ENCODE measurements at regions not wholly inside any gene's neighbourhood (a gene's known extent, or its start where the extent isn't known, plus 50 kb on each side); places are given as distances from the start of the nearest gene placed in this dataset.

DNA sequence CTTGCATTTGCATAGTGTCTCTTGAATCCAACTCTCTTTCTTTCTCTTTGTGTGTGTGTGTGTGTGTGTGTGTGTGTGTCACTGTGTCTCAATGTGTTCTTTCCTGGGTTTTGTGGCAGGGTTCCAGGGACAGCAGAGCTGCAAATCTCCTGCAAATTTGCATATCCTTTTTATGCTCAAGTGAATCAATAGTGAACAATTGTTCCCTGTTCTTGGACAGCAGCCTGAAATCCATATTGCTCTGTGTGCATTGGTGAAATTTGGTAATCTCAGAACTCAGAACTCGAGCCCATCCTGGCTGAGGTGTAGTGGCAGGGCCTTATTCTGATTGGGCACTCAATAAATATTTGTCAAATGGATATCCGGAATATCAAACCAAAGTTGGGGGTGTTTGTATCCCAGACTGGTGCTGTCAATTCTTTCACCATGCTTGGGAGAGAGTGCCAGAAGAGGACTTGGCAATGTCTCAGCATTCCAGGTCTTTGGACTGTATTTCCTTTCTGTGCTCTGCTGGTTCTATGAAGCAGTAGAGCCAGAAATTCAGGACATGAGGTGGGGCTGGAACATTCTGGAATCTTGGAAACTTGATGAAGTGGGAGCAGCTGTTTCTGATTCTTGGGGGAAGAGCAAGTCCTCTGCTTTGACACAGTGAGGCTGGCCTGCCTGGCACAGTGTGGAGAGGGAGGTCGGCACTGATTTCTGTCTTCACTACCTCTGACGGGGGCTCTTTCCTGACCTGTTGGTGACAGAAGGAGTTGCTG lies 380.6 kb upstream of the C2CD4B start:
- H3K36me3 Mint-ChIP-seq (ENCODE audit: insufficient read depth, unreplicated experiment) = no peaks in the 10 kb centered on the region
- BruUV-seq (replicated peaks) = no TSS peak
- peaks cover 17% of the 10 kb centered on the region for H3K4me1 Mint-ChIP-seq (ENCODE audit: low read depth, unreplicated experiment)
- no peak overlapping the region for H3K4me3 Mint-ChIP-seq (ENCODE audit: low read depth, unreplicated experiment)
- no peaks in the 10 kb centered on the region for H3K27me3 Mint-ChIP-seq (ENCODE audit: unreplicated experiment)
- no peak overlapping the region for H3K27ac Mint-ChIP-seq (ENCODE audit: unreplicated experiment)
- H3K9me3 Mint-ChIP-seq (ENCODE audit: low read depth, unreplicated experiment) = no peaks in the 10 kb centered on the region
- DNase-seq = peak; percentile 69
- CTCF ChIA-PET = no interaction called here
- TF ChIP-seq, protein P1, sequence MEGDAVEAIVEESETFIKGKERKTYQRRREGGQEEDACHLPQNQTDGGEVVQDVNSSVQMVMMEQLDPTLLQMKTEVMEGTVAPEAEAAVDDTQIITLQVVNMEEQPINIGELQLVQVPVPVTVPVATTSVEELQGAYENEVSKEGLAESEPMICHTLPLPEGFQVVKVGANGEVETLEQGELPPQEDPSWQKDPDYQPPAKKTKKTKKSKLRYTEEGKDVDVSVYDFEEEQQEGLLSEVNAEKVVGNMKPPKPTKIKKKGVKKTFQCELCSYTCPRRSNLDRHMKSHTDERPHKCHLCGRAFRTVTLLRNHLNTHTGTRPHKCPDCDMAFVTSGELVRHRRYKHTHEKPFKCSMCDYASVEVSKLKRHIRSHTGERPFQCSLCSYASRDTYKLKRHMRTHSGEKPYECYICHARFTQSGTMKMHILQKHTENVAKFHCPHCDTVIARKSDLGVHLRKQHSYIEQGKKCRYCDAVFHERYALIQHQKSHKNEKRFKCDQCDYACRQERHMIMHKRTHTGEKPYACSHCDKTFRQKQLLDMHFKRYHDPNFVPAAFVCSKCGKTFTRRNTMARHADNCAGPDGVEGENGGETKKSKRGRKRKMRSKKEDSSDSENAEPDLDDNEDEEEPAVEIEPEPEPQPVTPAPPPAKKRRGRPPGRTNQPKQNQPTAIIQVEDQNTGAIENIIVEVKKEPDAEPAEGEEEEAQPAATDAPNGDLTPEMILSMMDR (IDR thresholded peaks at IDR 0.05; ENCODE audit: unreplicated experiment) = no peak
- intact Hi-C loops (cut with micrococcal nuclease; ENCODE audit: unreplicated experiment) = no loop called here

DNA sequence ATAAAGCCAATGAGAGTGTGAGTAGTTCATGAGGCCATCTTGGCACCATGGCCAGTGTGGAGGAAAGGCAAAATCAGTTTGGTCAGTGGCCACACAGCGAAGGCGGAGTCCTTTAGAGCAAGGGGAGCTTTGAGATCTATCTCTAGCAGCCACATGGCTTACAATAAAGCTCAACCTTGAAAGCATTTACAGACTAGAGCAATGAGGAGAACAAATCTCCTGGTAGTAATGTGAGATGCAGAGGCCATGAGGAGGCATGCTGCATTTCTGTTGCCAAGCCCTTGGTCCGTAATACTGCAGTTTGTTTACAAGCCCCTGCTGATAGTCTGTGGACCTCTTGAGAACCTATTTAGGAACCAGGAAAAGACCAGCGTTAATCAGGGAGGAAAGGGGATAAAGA lies 381.5 kb upstream of the C2CD4B start:
- no peak for DNase-seq
- H3K36me3 Mint-ChIP-seq (ENCODE audit: insufficient read depth, unreplicated experiment) = no peaks in the 10 kb centered on the region
- no peaks in the 10 kb centered on the region for H3K9me3 Mint-ChIP-seq (ENCODE audit: low read depth, unreplicated experiment)
- TF ChIP-seq, protein P1 (IDR thresholded peaks at IDR 0.05; ENCODE audit: unreplicated experiment) = no peak
- no peak overlapping the region for H3K27ac Mint-ChIP-seq (ENCODE audit: unreplicated experiment)
- no peak overlapping the region for H3K4me3 Mint-ChIP-seq (ENCODE audit: low read depth, unreplicated experiment)
- intact Hi-C loops (cut with micrococcal nuclease; ENCODE audit: unreplicated experiment) = no loop called here
- BruUV-seq (replicated peaks) = no TSS peak
- CTCF ChIA-PET = no interaction called here
- H3K27me3 Mint-ChIP-seq (ENCODE audit: unreplicated experiment) = no peaks in the 10 kb centered on the region
- peaks cover 17% of the 10 kb centered on the region for H3K4me1 Mint-ChIP-seq (ENCODE audit: low read depth, unreplicated experiment)

DNA sequence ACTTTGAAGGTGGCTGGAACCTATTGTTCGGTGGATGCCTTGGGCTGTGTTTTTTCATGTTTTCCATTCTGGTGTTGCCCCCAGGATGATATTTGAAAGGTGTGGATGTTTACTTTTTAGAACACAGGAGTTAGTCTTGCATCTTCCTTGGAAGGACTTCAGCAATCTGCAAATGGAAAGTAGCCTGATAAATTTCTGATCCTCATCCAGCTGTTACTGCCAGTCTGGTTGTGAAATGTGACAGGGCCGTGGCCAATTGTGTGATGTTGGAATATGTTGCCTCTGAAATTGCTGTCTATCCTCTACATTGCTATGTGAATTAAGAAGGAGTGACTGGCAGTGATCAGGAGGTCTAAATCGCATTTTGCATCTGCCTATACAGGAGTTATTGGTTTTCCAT lies 382.5 kb upstream of the C2CD4B start:
- intact Hi-C loops (cut with micrococcal nuclease; ENCODE audit: unreplicated experiment) = no loop called here
- Mint-ChIP-seq H3K4me1 (ENCODE audit: low read depth, unreplicated experiment) (peaks cover 17% of the 10 kb centered on the region), H3K9me3 (ENCODE audit: low read depth, unreplicated experiment) (no peaks in the 10 kb centered on the region), H3K4me3 (ENCODE audit: low read depth, unreplicated experiment) (no peak overlapping the region), H3K27ac (ENCODE audit: unreplicated experiment) (no peak overlapping the region), H3K27me3 (ENCODE audit: unreplicated experiment) (no peaks in the 10 kb centered on the region), H3K36me3 (ENCODE audit: insufficient read depth, unreplicated experiment) (no peaks in the 10 kb centered on the region)
- no TSS peak for BruUV-seq (replicated peaks)
- TF ChIP-seq, protein P1 (IDR thresholded peaks at IDR 0.05; ENCODE audit: unreplicated experiment) = no peak
- CTCF ChIA-PET = no interaction called here
- DNase-seq = no peak

DNA sequence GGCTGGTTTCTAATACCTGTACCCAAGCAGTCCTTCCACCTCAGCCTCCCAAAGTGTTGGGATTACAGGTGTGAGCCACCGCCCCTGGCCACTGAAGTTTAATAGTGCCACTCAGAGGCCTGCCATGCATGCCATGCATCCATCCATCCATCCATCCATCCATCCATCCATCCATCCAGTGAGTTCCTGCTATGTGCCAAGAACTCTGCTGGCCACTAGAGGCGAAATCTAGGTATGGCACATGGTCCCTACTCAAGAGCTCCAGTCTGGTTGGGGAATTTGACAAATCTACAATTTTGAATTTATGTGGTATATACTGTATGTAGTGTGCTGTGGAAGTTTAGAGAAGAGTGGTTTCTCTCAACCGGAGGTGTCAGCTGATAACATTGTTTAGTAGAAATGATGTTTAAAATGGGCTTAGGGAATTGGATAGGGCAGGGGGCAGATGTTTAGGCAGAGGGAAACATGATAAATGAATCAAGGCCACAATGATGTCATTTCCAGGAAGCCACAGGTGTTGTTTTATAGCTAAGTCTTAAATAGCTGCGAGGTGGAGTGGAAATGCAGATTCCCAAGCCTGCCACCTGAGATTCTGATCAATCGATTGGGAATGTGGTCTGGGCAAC lies 384.4 kb upstream of the C2CD4B start:
- Mint-ChIP-seq H3K27me3 (ENCODE audit: unreplicated experiment) (no peaks in the 10 kb centered on the region), H3K4me1 (ENCODE audit: low read depth, unreplicated experiment) (peaks cover 17% of the 10 kb centered on the region), H3K4me3 (ENCODE audit: low read depth, unreplicated experiment) (no peak overlapping the region), H3K36me3 (ENCODE audit: insufficient read depth, unreplicated experiment) (no peaks in the 10 kb centered on the region), H3K27ac (ENCODE audit: unreplicated experiment) (no peak overlapping the region), H3K9me3 (ENCODE audit: low read depth, unreplicated experiment) (no peaks in the 10 kb centered on the region)
- intact Hi-C loops (cut with micrococcal nuclease; ENCODE audit: unreplicated experiment) = no loop called here
- CTCF ChIA-PET = interaction anchor here (0.5 to 1.8 kb wide), 13 partner anchors 10 to 215 kb away, joined by 3 to 9 read pairs (median 4); no protein-coding TSS in a partner anchor
- TF ChIP-seq, protein P1 (IDR thresholded peaks at IDR 0.05; ENCODE audit: unreplicated experiment) = peak; percentile 72
- BruUV-seq (replicated peaks) = no TSS peak
- peak; percentile 45 for DNase-seq

All from Calu3 (cell line).